HepG2 (cell line): ENCODE measurements at regions not wholly inside any gene's neighbourhood (a gene's known extent, or its start where the extent isn't known, plus 50 kb on each side); places are given as distances from the start of the nearest gene placed in this dataset.
A peak's percentile ranks its signal among the peaks of the same experiment; 100 is the strongest.

Source experiments
- CHD2 ChIP-seq: IDR thresholded peaks from 2 replicates; pipeline ENCODE4 v1.6.1; 2011; ENCODE audit warnings: low read depth, low read length, improper control_type of control experiment
- FOXA3 ChIP-seq: IDR thresholded peaks from 2 replicates; pipeline ENCODE4 v1.6.1; 2016; ENCODE audit warnings: missing genetic modification reagents, missing compliant biosample characterization
- FOXK1 ChIP-seq: sonication (generic); formaldehyde crosslinking; IDR thresholded peaks from 2 replicates; pipeline ENCODE4 v1.4.0; 2020; ENCODE audit warnings: low read depth, missing genetic modification reagents, borderline replicate concordance
- HCFC1 ChIP-seq: fragments of 150-350 bp; IDR thresholded peaks from 2 replicates; pipeline ENCODE4 v1.6.1; 2014; ENCODE audit warnings: low read depth, low read length
- HOXD1 ChIP-seq: sonication (generic); formaldehyde crosslinking; IDR thresholded peaks from 2 replicates; pipeline ENCODE4 v1.5.0; 2020; ENCODE audit warnings: missing genetic modification reagents
- MAZ ChIP-seq, 2 experiments: sonication (generic) in 1 of 2; formaldehyde crosslinking in 1 of 2; IDR thresholded peaks; 2 replicates each; pipeline versions ENCODE4 v1.5.0 to v1.6.1; 2012 to 2020; ENCODE audit warnings: low read depth in 2 of 2, mild to moderate bottlenecking in 2 of 2, borderline replicate concordance in 1 of 2, improper control_type of control experiment in 1 of 2, low read length in 1 of 2, missing genetic modification reagents in 1 of 2, moderate library complexity in 1 of 2
- MEIS1 ChIP-seq: sonication (generic); formaldehyde crosslinking; IDR thresholded peaks from 2 replicates; pipeline ENCODE4 v1.9.0; 2021; ENCODE audit warnings: mild to moderate bottlenecking, missing genetic modification reagents, moderate library complexity, borderline replicate concordance
- NR3C1 ChIP-seq: sonication (generic); formaldehyde crosslinking; IDR thresholded peaks from 2 replicates; pipeline ENCODE4 v1.4.0; 2020; ENCODE audit warnings: missing genetic modification reagents
- PHF8 ChIP-seq: sonication (generic); formaldehyde crosslinking; IDR thresholded peaks from 2 replicates; pipeline ENCODE4 v1.5.0; 2020; ENCODE audit warnings: missing genetic modification reagents
- PITX1 ChIP-seq: sonication (generic); formaldehyde crosslinking; IDR thresholded peaks from 2 replicates; pipeline ENCODE4 v1.5.1; 2020; ENCODE audit warnings: mild to moderate bottlenecking, missing genetic modification reagents
- PLRG1 ChIP-seq: fragments of 450-650 bp; conservative IDR thresholded peaks from 2 replicates; pipeline ENCODE4 v1.6.1; 2016
- POLR2G ChIP-seq: fragments of 200-400 bp; formaldehyde crosslinking; IDR thresholded peaks from 2 replicates; pipeline ENCODE4 v1.6.1; 2018; ENCODE audit warnings: mild to moderate bottlenecking, low read depth, low read length, moderate library complexity
- THYN1 ChIP-seq: sonication (generic); formaldehyde crosslinking; IDR thresholded peaks from 2 replicates; pipeline ENCODE4 v1.8.1; 2023; ENCODE audit warnings: low read depth, mild to moderate bottlenecking, moderate library complexity, missing genetic modification reagents, borderline replicate concordance
- ZIK1 ChIP-seq: sonication (generic); formaldehyde crosslinking; IDR thresholded peaks from 2 replicates; pipeline ENCODE4 v1.5.0; 2020; ENCODE audit warnings: mild to moderate bottlenecking, low read depth, missing genetic modification reagents, borderline replicate concordance
- ZNF20 ChIP-seq: sonication (generic); formaldehyde crosslinking; IDR thresholded peaks from 2 replicates; pipeline ENCODE4 v1.4.0; 2020; ENCODE audit warnings: mild to moderate bottlenecking, moderate library complexity, missing genetic modification reagents
- ZNF224 ChIP-seq: sonication (generic); formaldehyde crosslinking; IDR thresholded peaks from 2 replicates; pipeline ENCODE4 v1.5.0; 2020; ENCODE audit warnings: mild to moderate bottlenecking, missing genetic modification reagents
- ZNF260 ChIP-seq: sonication (generic); formaldehyde crosslinking; IDR thresholded peaks from 2 replicates; pipeline ENCODE4 v1.4.0; 2020; ENCODE audit warnings: missing genetic modification reagents, low read depth, mild to moderate bottlenecking, borderline replicate concordance
- ZNF530 ChIP-seq: sonication (generic); formaldehyde crosslinking; IDR thresholded peaks from 2 replicates; pipeline ENCODE4 v1.5.0; 2020; ENCODE audit warnings: low read depth, mild to moderate bottlenecking, missing genetic modification reagents
- ZNF547 ChIP-seq: sonication (generic); formaldehyde crosslinking; IDR thresholded peaks from 2 replicates; pipeline ENCODE4 v1.5.1; 2020; ENCODE audit warnings: mild to moderate bottlenecking, missing genetic modification reagents
- ZNF7 ChIP-seq: IDR thresholded peaks from 2 replicates; pipeline ENCODE4 v1.6.1; 2016; ENCODE audit warnings: missing biosample characterization, missing genetic modification reagents
- ZNF747 ChIP-seq: sonication (generic); formaldehyde crosslinking; IDR thresholded peaks from 2 replicates; pipeline ENCODE4 v1.8.1; 2023; ENCODE audit warnings: missing genetic modification reagents, mild to moderate bottlenecking, borderline replicate concordance
- ZNF75D ChIP-seq: sonication (generic); formaldehyde crosslinking; IDR thresholded peaks from 2 replicates; pipeline ENCODE4 v1.8.1; 2023; ENCODE audit warnings: missing genetic modification reagents, mild to moderate bottlenecking, borderline replicate concordance
- TF ChIP-seq, protein P1 (sequence below): IDR thresholded peaks from 2 replicates; pipeline ENCODE4 v1.6.1; 2016
- TF ChIP-seq, protein P2 (sequence below): sonication (generic); formaldehyde crosslinking; IDR thresholded peaks from 2 replicates; pipeline ENCODE4 v1.5.0; 2020; ENCODE audit warnings: missing genetic modification reagents
- TF ChIP-seq, protein P3 (sequence below): IDR thresholded peaks from 2 replicates; pipeline ENCODE4 v1.6.1; 2016; ENCODE audit warnings: low read depth
- TF ChIP-seq, protein P4 (sequence below): IDR thresholded peaks from 2 replicates; pipeline ENCODE4 v1.6.1; 2016
- TF ChIP-seq, protein P5 (sequence below): sonication (generic); formaldehyde crosslinking; IDR thresholded peaks from 2 replicates; pipeline ENCODE4 v1.4.0; 2020; ENCODE audit warnings: missing genetic modification reagents

DNA sequence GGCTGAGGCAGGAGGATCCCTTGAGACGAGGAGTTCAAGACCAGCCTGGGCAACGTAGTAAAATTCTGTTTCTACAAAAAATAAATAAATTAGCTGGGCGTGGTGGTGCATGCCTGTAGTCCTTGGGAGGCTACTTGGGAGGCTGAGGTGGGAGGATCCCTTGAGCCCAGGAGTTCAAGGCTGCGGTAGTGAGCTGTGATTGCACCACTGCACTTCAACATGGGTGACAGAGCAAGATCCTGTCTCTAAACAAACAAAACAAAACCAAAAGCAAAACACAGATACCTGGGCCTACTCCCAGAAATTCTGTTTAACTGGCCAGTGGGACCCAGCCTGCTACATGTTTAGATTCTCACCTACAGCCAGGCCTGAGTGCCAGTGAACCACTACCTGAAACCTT lies 74.6 kb upstream of the MEDAG start (continued):
- TF ChIP-seq MEIS1 (CRISPR knock-in tag) (no peak), ZNF260 (CRISPR knock-in tag) (no peak), HOXD1 (no peak), ZNF224 (no peak), ZNF547 (CRISPR knock-in tag) (no peak), PHF8 (CRISPR knock-in tag) (no peak), ZIK1 (no peak), PITX1 (CRISPR knock-in tag) (peak; percentile 71), ZNF747 (no peak), CHD2 (no peak), PLRG1 (no peak), ZNF75D (CRISPR knock-in tag) (no peak), MAZ (IDR thresholded peaks at IDR 0.05; ENCODE audit: borderline replicate concordance, low read depth, low read length) (no peak), MAZ (CRISPR knock-in tag; IDR thresholded peaks at IDR 0.05; ENCODE audit: low read depth) (no peak), NR3C1 (CRISPR knock-in tag) (no peak), ZNF530 (CRISPR knock-in tag) (no peak), POLR2G (no peak), THYN1 (CRISPR knock-in tag) (no peak), HCFC1 (no peak), FOXK1 (CRISPR knock-in tag) (no peak), FOXA3 (CRISPR knock-in tag) (peak; percentile 62), ZNF7 (no peak), ZNF20 (CRISPR knock-in tag) (no peak)
- TF ChIP-seq, protein P1, sequence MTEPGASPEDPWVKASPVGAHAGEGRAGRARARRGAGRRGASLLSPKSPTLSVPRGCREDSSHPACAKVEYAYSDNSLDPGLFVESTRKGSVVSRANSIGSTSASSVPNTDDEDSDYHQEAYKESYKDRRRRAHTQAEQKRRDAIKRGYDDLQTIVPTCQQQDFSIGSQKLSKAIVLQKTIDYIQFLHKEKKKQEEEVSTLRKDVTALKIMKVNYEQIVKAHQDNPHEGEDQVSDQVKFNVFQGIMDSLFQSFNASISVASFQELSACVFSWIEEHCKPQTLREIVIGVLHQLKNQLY (CRISPR knock-in tag), result no peak
- TF ChIP-seq, protein P2, sequence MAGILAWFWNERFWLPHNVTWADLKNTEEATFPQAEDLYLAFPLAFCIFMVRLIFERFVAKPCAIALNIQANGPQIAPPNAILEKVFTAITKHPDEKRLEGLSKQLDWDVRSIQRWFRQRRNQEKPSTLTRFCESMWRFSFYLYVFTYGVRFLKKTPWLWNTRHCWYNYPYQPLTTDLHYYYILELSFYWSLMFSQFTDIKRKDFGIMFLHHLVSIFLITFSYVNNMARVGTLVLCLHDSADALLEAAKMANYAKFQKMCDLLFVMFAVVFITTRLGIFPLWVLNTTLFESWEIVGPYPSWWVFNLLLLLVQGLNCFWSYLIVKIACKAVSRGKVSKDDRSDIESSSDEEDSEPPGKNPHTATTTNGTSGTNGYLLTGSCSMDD, result no peak
- TF ChIP-seq, protein P3, sequence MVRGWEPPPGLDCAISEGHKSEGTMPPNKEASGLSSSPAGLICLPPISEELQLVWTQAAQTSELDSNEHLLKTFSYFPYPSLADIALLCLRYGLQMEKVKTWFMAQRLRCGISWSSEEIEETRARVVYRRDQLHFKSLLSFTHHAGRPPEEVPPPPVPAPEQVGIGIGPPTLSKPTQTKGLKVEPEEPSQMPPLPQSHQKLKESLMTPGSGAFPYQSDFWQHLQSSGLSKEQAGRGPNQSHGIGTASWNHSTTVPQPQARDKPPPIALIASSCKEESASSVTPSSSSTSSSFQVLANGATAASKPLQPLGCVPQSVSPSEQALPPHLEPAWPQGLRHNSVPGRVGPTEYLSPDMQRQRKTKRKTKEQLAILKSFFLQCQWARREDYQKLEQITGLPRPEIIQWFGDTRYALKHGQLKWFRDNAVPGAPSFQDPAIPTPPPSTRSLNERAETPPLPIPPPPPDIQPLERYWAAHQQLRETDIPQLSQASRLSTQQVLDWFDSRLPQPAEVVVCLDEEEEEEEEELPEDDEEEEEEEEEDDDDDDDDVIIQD (CRISPR knock-in tag), result no peak
- TF ChIP-seq, protein P4, sequence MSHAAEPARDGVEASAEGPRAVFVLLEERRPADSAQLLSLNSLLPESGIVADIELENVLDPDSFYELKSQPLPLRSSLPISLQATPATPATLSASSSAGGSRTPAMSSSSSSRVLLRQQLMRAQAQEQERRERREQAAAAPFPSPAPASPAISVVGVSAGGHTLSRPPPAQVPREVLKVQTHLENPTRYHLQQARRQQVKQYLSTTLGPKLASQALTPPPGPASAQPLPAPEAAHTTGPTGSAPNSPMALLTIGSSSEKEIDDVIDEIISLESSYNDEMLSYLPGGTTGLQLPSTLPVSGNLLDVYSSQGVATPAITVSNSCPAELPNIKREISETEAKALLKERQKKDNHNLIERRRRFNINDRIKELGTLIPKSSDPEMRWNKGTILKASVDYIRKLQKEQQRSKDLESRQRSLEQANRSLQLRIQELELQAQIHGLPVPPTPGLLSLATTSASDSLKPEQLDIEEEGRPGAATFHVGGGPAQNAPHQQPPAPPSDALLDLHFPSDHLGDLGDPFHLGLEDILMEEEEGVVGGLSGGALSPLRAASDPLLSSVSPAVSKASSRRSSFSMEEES (CRISPR knock-in tag), result no peak
- TF ChIP-seq, protein P5, sequence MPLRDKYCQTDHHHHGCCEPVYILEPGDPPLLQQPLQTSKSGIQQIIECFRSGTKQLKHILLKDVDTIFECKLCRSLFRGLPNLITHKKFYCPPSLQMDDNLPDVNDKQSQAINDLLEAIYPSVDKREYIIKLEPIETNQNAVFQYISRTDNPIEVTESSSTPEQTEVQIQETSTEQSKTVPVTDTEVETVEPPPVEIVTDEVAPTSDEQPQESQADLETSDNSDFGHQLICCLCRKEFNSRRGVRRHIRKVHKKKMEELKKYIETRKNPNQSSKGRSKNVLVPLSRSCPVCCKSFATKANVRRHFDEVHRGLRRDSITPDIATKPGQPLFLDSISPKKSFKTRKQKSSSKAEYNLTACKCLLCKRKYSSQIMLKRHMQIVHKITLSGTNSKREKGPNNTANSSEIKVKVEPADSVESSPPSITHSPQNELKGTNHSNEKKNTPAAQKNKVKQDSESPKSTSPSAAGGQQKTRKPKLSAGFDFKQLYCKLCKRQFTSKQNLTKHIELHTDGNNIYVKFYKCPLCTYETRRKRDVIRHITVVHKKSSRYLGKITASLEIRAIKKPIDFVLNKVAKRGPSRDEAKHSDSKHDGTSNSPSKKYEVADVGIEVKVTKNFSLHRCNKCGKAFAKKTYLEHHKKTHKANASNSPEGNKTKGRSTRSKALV (CRISPR knock-in tag), result no peak
